K562 (cell line): ENCODE measurements at regions not wholly inside any gene's neighbourhood (a gene's known extent, or its start where the extent isn't known, plus 50 kb on each side); places are given as distances from the start of the nearest gene placed in this dataset.

ENCODE experiments used
- ATAC-seq: fragments of 200-7000 bp; cut with Tn5 transposase; 3 replicates; pipeline ENCODE4 v1.9.1; 2020; ENCODE audit warnings: moderate library complexity
- BruUV-seq: library from RNA; stranded (reverse); fragments of 400-500 nt; replicated peaks from 2 replicates; lab custom pipeline; 2021; lab: Mats Ljungman, UMichigan
- CTCF ChIA-PET: fragments of 300-600 bp; formaldehyde crosslinking; extraction: SDS; loops from one replicate; lab custom pipeline; 2021; ENCODE audit warnings: low intra/inter-chr PET ratio; lab: Yijun Ruan, JAX
- POLR2A ChIA-PET: fragments of 300-600, 350-650 bp; sonication (Branson Sonifier 250); formaldehyde crosslinking; extraction: SDS; loops from one replicate; lab custom pipeline; 2021; ENCODE audit warnings: antibody characterized with exemption, inconsistent platforms; lab: Yijun Ruan, JAX
- DNase-seq, 4 experiments: peaks; one replicate each; pipeline versions ENCODE4 v3.0.0 to v3.0.0-alpha.2; 2011 to 2018; ENCODE audit warnings: low spot score in 3 of 4, mixed read lengths in 3 of 4; ENCODE audit errors: extremely low read depth in 1 of 4
- FAIRE-seq: peaks from 2 replicates; lab custom pipeline; 2011; peaks lifted over from hg19 to GRCh38; lab: Jason Lieb, UNC
- H2AFZ ChIP-seq: 2 replicates; pipeline ENCODE4 v1.6.0; 2011; ENCODE audit warnings: low read depth, low read length, control low read depth, inconsistent platforms
- H3K27ac ChIP-seq: fragments of 200-600 bp; 3 replicates; pipeline ENCODE4 v1.8.0; 2011; ENCODE audit warnings: low read depth, mild to moderate bottlenecking, control low read depth, inconsistent platforms, low read length, moderate library complexity, mixed read lengths; ENCODE audit errors: extremely low read depth
- H3K27me3 ChIP-seq, 2 experiments: fragments of 300-600 bp in 1 of 2; 2 replicates in 1 of 2; 3 replicates in 1 of 2; pipeline versions ENCODE4 v1.6.0 to v1.8.0; 2011; ENCODE audit warnings: inconsistent platforms in 2 of 2, low read length in 2 of 2, mild to moderate bottlenecking in 1 of 2, mixed read lengths in 1 of 2, moderate library complexity in 1 of 2; ENCODE audit not compliant: control insufficient read depth in 2 of 2, insufficient read depth in 2 of 2
- H3K36me3 ChIP-seq: fragments of 300-600 bp; 3 replicates; pipeline ENCODE4 v1.8.0; 2011; ENCODE audit warnings: mild to moderate bottlenecking, low read length, inconsistent platforms; ENCODE audit not compliant: control insufficient read depth, insufficient read depth
- H3K4me1 ChIP-seq, 2 experiments: fragments of 200-600 bp in 1 of 2; replicated peaks in 1 of 2; 2 replicates in 1 of 2; 3 replicates in 1 of 2; pipeline versions ENCODE4 v1.5.1 to v1.8.0; 2011; ENCODE audit warnings: inconsistent platforms in 2 of 2, low read length in 2 of 2, mild to moderate bottlenecking in 1 of 2, mixed read lengths in 1 of 2, moderate library complexity in 1 of 2; ENCODE audit not compliant: control insufficient read depth in 2 of 2, insufficient read depth in 2 of 2
- H3K4me2 ChIP-seq: 2 replicates; pipeline ENCODE4 v1.6.1; 2011; ENCODE audit warnings: low read length, control low read depth, inconsistent platforms, mixed read lengths; ENCODE audit not compliant: insufficient read depth
- H3K4me3 ChIP-seq: fragments of 200-600 bp; sonication (generic), shearing (Covaris generic); 2 replicates; pipeline ENCODE4 v1.5.1; 2016; ENCODE audit warnings: control low read depth, inconsistent platforms
- H3K79me2 ChIP-seq: fragments of 200-600 bp; 3 replicates; pipeline ENCODE4 v1.8.0; 2011; ENCODE audit warnings: low read length, inconsistent platforms; ENCODE audit not compliant: control insufficient read depth, insufficient read depth
- H3K9ac ChIP-seq, 2 experiments: 2 replicates each; pipeline versions ENCODE4 v1.6.0 to v1.6.1; 2011; ENCODE audit warnings: low read depth in 2 of 2, low read length in 2 of 2, control low read depth in 1 of 2, inconsistent platforms in 1 of 2, mild to moderate bottlenecking in 1 of 2, mixed read lengths in 1 of 2; ENCODE audit not compliant: insufficient read depth in 1 of 2
- H3K9me1 ChIP-seq: one replicate; pipeline ENCODE4 v1.6.0; 2011; ENCODE audit warnings: inconsistent platforms, mild to moderate bottlenecking, low read length, moderate library complexity; ENCODE audit not compliant: control insufficient read depth, insufficient read depth
- H3K9me3 ChIP-seq: replicated peaks from 2 replicates; pipeline ENCODE4 v1.5.1; 2011; ENCODE audit warnings: low read depth, low read length, inconsistent platforms; ENCODE audit not compliant: control insufficient read depth, insufficient read depth
- H4K20me1 ChIP-seq: replicated peaks from 2 replicates; pipeline ENCODE4 v1.6.1; 2011; ENCODE audit warnings: low read length, inconsistent platforms, mixed read lengths; ENCODE audit not compliant: control insufficient read depth, insufficient read depth
- ESRRB ChIP-seq: fragments of 250-450 bp; sonication (Bioruptor Pico); IDR thresholded peaks from 2 replicates; pipeline ENCODE4 v1.5.0; 2020; ENCODE audit warnings: mild to moderate bottlenecking, moderate library complexity, borderline replicate concordance
- FOXP1 ChIP-seq: sonication (generic); formaldehyde crosslinking; IDR thresholded peaks from 2 replicates; pipeline ENCODE4 v1.8.0; 2022; ENCODE audit warnings: mild to moderate bottlenecking, missing genetic modification reagents
- GABPB1 ChIP-seq: sonication (generic); formaldehyde crosslinking; IDR thresholded peaks from 2 replicates; pipeline ENCODE4 v1.8.0; 2022; ENCODE audit warnings: mild to moderate bottlenecking, missing genetic modification reagents
- KDM4B ChIP-seq, 2 experiments: fragments of 450-650 bp in 1 of 2; sonication (generic) in 1 of 2; IDR thresholded peaks; 2 replicates each; pipeline ENCODE4 v1.6.1; 2016 to 2017; ENCODE audit warnings: borderline replicate concordance in 2 of 2, antibody characterized with exemption in 1 of 2, low read depth in 1 of 2, mild to moderate bottlenecking in 1 of 2
- MTA2 ChIP-seq: fragments of 450-650 bp; IDR thresholded peaks from 2 replicates; pipeline ENCODE4 v1.6.1; 2016; ENCODE audit warnings: low read depth
- NR2C1 ChIP-seq, 2 experiments: fragments of 450-650 bp; IDR thresholded peaks; 2 replicates each; pipeline ENCODE4 v1.6.1; 2017; ENCODE audit warnings: mild to moderate bottlenecking in 2 of 2, antibody characterized with exemption in 1 of 2, inconsistent platforms in 1 of 2, missing compliant biosample characterization in 1 of 2, missing genetic modification characterization in 1 of 2
- RAD51 ChIP-seq: fragments of 450-650 bp; IDR thresholded peaks from 2 replicates; pipeline ENCODE4 v1.7.1; 2016; ENCODE audit warnings: low read depth, mild to moderate bottlenecking, borderline replicate concordance
- RBM25 ChIP-seq: fragments of 200-400 bp; formaldehyde crosslinking; IDR thresholded peaks from 2 replicates; pipeline ENCODE4 v1.6.1; 2018; ENCODE audit warnings: low read length, low read depth, moderate library complexity; ENCODE audit not compliant: severe bottlenecking
- TEAD1 ChIP-seq, 2 experiments: fragments of 450-650 bp in 1 of 2; sonication (generic) in 1 of 2; formaldehyde crosslinking; IDR thresholded peaks; 2 replicates each; pipeline versions ENCODE4 v1.4.0 to v1.8.0; 2020 to 2022; ENCODE audit warnings: mild to moderate bottlenecking in 2 of 2, missing genetic modification reagents in 1 of 2
- WGBS: fragments of 100-300 bp; shearing (Covaris generic); methylation state at CpG from one replicate; pipeline ENCODE4 v1.1.6; 2016; ENCODE audit warnings: low coverage, mixed read lengths; ENCODE audit not compliant: insufficient coverage; ENCODE audit errors: missing lambda C conversion rate; 5-methylcytosine and 5-hydroxymethylcytosine counted together
- in situ Hi-C: fragments of 300-500 bp; cut with MboI; formaldehyde crosslinking; loops from 4 replicates; pipeline ENCODE4 v1.15.0; 2018; ENCODE audit warnings: inconsistent platforms, mixed read lengths
- intact Hi-C: fragments of 100-400 bp; cut with micrococcal nuclease; formaldehyde crosslinking; loops from 2 replicates; pipeline ENCODE4 v1.14.2; 2022
- TF ChIP-seq, protein P1 (sequence below): fragments of 200-800 bp; sonication (Bioruptor generic); IDR thresholded peaks from 2 replicates; pipeline ENCODE4 v1.6.1; 2016; ENCODE audit warnings: missing genetic modification characterization, missing compliant biosample characterization
- TF ChIP-seq, protein P2 (sequence below): fragments of 450-650 bp; IDR thresholded peaks from 2 replicates; pipeline ENCODE4 v1.6.1; 2017; ENCODE audit warnings: antibody characterized with exemption, mild to moderate bottlenecking

DNA sequence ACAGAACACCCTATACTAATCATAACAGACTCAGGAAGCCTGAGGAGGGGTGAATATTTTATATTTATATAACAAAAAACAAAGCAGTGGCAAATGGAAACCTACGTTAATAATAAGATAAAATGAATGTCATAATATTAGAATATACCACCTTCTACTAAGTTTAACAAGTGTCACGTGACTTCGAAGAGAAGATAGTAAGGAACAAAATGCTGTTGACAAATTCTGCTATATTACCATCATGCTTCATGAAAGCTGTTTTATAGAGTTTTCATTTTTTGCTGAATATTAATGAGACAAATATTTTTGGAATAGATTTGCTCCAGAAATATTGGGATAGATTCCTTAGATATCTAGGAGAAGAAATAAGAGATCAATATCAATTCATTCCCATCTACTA lies 450.6 kb upstream of the DCN start:
- peak overlapping the region; percentile 72 for H3K4me3 ChIP-seq
- no peaks in the 10 kb centered on the region for H4K20me1 ChIP-seq
- ATAC-seq: no peak
- no peaks in the 10 kb centered on the region for H3K27me3 ChIP-seq
- H3K4me1 ChIP-seq: peaks cover 13 to 15% of the 10 kb centered on the region in 2 experiments; a peak in 4 of 5 replicates
- DNase-seq: no peak
- H3K9ac ChIP-seq: peak overlapping the region; percentile 69 to 97; a peak in 3 of 4 replicates
- H3K79me2 ChIP-seq: peaks cover 68% of the 10 kb centered on the region
- in situ Hi-C loops: no loop called here
- H2AFZ ChIP-seq: peak overlapping the region; percentile 95
- H3K27ac ChIP-seq: peak overlapping the region; percentile 83
- ChIA-PET CTCF (no interaction called here), POLR2A (interaction anchor here (1.6 to 3.6 kb wide), 6 partner anchors 12 to 512 kb away, joined by 3 to 41 read pairs (median 6); no protein-coding TSS in a partner anchor)
- WGBS: 0% methylated on average over 3 of the region's 3 CpGs
- intact Hi-C loops: loop anchor here (5.0 to 10.0 kb wide), 3 partner anchors 56 to 248 kb away; no protein-coding TSS in a partner anchor
- H3K4me2 ChIP-seq: peak overlapping the region; percentile 85
- H3K9me1 ChIP-seq: no peaks in the 10 kb centered on the region
- H3K9me3 ChIP-seq: 0 out of 2 replicates have a peak, but pooled peaks cover 5% of the 10 kb centered on the region
- peaks cover 15% of the 10 kb centered on the region; the same call in 2 of the 3 replicates for H3K36me3 ChIP-seq
- TSS peak; percentile 36 for BruUV-seq
- peak; percentile 40 for FAIRE-seq
- TF ChIP-seq KDM4B (IDR thresholded peaks at IDR 0.05; ENCODE audit: borderline replicate concordance in 2 of 2, low read depth in 1 of 2): no peak
- TF ChIP-seq TEAD1 (CRISPR knock-in tag; IDR thresholded peaks at IDR 0.05): no peak
- no peak for TF ChIP-seq MTA2
- TF ChIP-seq FOXP1 (CRISPR knock-in tag): no peak
- no peak for TF ChIP-seq RBM25
- no peak for TF ChIP-seq ESRRB (CRISPR knock-in tag)
- TF ChIP-seq RAD51: peak; percentile 98
- TF ChIP-seq, protein P1, sequence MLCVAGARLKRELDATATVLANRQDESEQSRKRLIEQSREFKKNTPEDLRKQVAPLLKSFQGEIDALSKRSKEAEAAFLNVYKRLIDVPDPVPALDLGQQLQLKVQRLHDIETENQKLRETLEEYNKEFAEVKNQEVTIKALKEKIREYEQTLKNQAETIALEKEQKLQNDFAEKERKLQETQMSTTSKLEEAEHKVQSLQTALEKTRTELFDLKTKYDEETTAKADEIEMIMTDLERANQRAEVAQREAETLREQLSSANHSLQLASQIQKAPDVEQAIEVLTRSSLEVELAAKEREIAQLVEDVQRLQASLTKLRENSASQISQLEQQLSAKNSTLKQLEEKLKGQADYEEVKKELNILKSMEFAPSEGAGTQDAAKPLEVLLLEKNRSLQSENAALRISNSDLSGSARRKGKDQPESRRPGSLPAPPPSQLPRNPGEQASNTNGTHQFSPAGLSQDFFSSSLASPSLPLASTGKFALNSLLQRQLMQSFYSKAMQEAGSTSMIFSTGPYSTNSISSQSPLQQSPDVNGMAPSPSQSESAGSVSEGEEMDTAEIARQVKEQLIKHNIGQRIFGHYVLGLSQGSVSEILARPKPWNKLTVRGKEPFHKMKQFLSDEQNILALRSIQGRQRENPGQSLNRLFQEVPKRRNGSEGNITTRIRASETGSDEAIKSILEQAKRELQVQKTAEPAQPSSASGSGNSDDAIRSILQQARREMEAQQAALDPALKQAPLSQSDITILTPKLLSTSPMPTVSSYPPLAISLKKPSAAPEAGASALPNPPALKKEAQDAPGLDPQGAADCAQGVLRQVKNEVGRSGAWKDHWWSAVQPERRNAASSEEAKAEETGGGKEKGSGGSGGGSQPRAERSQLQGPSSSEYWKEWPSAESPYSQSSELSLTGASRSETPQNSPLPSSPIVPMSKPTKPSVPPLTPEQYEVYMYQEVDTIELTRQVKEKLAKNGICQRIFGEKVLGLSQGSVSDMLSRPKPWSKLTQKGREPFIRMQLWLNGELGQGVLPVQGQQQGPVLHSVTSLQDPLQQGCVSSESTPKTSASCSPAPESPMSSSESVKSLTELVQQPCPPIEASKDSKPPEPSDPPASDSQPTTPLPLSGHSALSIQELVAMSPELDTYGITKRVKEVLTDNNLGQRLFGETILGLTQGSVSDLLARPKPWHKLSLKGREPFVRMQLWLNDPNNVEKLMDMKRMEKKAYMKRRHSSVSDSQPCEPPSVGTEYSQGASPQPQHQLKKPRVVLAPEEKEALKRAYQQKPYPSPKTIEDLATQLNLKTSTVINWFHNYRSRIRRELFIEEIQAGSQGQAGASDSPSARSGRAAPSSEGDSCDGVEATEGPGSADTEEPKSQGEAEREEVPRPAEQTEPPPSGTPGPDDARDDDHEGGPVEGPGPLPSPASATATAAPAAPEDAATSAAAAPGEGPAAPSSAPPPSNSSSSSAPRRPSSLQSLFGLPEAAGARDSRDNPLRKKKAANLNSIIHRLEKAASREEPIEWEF (CRISPR knock-in tag): no peak
- no peak for TF ChIP-seq GABPB1
- peak; percentile 41; the same call in 1 of the 2 replicates for TF ChIP-seq NR2C1 (IDR thresholded peaks at IDR 0.05)
- no peak for TF ChIP-seq NR2C1 (tag; IDR thresholded peaks at IDR 0.05)
- TF ChIP-seq, protein P2, sequence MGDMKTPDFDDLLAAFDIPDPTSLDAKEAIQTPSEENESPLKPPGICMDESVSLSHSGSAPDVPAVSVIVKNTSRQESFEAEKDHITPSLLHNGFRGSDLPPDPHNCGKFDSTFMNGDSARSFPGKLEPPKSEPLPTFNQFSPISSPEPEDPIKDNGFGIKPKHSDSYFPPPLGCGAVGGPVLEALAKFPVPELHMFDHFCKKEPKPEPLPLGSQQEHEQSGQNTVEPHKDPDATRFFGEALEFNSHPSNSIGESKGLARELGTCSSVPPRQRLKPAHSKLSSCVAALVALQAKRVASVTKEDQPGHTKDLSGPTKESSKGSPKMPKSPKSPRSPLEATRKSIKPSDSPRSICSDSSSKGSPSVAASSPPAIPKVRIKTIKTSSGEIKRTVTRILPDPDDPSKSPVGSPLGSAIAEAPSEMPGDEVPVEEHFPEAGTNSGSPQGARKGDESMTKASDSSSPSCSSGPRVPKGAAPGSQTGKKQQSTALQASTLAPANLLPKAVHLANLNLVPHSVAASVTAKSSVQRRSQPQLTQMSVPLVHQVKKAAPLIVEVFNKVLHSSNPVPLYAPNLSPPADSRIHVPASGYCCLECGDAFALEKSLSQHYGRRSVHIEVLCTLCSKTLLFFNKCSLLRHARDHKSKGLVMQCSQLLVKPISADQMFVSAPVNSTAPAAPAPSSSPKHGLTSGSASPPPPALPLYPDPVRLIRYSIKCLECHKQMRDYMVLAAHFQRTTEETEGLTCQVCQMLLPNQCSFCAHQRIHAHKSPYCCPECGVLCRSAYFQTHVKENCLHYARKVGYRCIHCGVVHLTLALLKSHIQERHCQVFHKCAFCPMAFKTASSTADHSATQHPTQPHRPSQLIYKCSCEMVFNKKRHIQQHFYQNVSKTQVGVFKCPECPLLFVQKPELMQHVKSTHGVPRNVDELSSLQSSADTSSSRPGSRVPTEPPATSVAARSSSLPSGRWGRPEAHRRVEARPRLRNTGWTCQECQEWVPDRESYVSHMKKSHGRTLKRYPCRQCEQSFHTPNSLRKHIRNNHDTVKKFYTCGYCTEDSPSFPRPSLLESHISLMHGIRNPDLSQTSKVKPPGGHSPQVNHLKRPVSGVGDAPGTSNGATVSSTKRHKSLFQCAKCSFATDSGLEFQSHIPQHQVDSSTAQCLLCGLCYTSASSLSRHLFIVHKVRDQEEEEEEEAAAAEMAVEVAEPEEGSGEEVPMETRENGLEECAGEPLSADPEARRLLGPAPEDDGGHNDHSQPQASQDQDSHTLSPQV: 0 out of 2 replicates have a peak, but pooled peaks have one; percentile 7
